Activated naive CD4-positive, alpha-beta T cell treated with anti-CD3 and anti-CD28 coated beads, Interleukin-2, amount 50 U/mL, for 24 hours (primary cell): ENCODE measurements at regions not wholly inside any gene's neighbourhood (a gene's known extent, or its start where the extent isn't known, plus 50 kb on each side); places are given as distances from the start of the nearest gene placed in this dataset.
"Not testable (repeated sequence)": the region's sequence is repeated elsewhere in the genome, so short reads cannot be mapped to it uniquely, and the experiment has no call there.

Source experiments
- H3K27ac Mint-ChIP-seq: one replicate; pipeline ENCODE4 v1.8.0; 2021; ENCODE audit warnings: mild to moderate bottlenecking, mixed read lengths
- H3K27me3 Mint-ChIP-seq: one replicate; pipeline ENCODE4 v1.8.0; 2021; ENCODE audit warnings: mixed read lengths
- H3K36me3 Mint-ChIP-seq: one replicate; pipeline ENCODE4 v1.8.0; 2021; ENCODE audit warnings: mixed read lengths
- H3K4me1 Mint-ChIP-seq: one replicate; pipeline ENCODE4 v1.8.0; 2021; ENCODE audit warnings: mixed read lengths
- H3K4me3 Mint-ChIP-seq: one replicate; pipeline ENCODE4 v1.8.0; 2021; ENCODE audit warnings: mild to moderate bottlenecking, mixed read lengths
- H3K9me3 Mint-ChIP-seq: one replicate; pipeline ENCODE4 v1.8.0; 2021; ENCODE audit warnings: mixed read lengths

- Mint-ChIP-seq H3K4me3 (peak overlapping the region; percentile 78), H3K36me3 (peaks cover 10% of the 10 kb centered on the region), H3K4me1 (peaks cover 80% of the 10 kb centered on the region), H3K9me3 (peaks cover 21% of the 10 kb centered on the region), H3K27me3 (no peaks in the 10 kb centered on the region), H3K27ac (peak overlapping the region; percentile 98)
These were observed 268.6 kb downstream of the BTG1 start for GRCh38 chr12:91877022-91877421.

GRCh38 chr12:91875671-91876070, 270.0 kb downstream of the BTG1 start:
- Mint-ChIP-seq H3K9me3 (peaks cover 21% of the 10 kb centered on the region), H3K4me1 (peaks cover 88% of the 10 kb centered on the region), H3K36me3 (peaks cover 11% of the 10 kb centered on the region), H3K4me3 (peak overlapping the region; percentile 78), H3K27ac (peak overlapping the region; percentile 98)
- H3K27me3 Mint-ChIP-seq = not testable (repeated sequence)

DNA sequence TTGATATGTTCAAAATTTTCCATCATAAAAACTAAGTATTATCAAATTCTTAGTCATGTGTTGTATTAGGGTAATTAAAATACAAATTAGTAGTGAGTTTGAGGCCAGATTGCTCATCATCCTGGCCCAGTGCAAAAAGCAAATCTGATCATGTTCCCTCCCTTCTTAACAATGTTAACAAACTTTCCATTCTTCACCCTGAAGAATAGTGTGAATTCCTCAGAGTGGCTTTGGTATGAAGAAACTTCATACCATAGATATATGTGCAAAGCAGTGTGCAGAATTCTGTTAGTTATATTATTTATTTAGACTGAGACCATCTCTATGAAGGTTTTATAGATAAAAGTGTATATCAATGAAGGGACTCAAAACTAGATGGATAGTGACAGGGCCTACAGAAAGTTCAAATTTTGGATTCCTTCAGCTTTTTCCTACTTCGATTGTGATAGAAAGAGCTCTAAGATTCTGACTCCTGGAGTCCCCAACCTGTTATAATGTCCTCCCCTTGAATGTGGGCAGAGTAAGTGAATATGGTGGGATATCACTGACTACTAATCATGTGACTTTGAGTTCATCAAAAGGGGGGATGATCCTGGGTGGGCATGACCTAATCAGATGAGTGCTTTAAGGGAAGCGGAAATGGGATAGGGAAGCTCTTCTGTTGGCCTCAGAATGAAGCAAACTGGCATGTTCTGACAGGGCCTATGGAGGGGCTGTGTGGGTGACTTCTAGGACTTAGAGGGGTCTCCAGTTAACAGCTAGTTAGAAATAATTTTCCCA, 271.4 kb downstream of the BTG1 start:
- Mint-ChIP-seq H3K27ac (peak overlapping the region; percentile 98), H3K4me1 (peaks cover 82% of the 10 kb centered on the region), H3K27me3 (no peaks in the 10 kb centered on the region), H3K36me3 (peaks cover 10% of the 10 kb centered on the region), H3K4me3 (no peak overlapping the region), H3K9me3 (peaks cover 21% of the 10 kb centered on the region)

DNA sequence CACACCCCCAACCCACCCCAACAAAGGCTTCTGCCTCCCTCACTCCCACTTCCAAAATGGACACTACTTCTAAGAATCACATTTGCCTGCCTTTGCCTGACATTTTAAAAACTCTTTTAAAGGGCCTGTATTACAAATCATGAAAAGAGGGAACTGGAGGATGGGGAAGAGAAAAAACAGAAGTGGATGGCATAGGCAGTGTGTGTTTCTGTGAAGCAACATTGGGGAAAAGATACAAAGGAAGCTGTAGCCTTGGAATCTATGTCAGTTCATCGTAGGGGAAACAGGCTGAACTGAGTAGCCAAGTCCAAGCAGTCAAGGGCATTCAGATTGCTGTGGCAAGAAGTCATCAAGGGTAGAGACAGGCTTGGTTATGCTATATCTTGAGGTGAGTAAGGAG, 273.9 kb downstream of the BTG1 start:
- Mint-ChIP-seq H3K27me3 (no peaks in the 10 kb centered on the region), H3K9me3 (peaks cover 12% of the 10 kb centered on the region), H3K36me3 (peaks cover 10% of the 10 kb centered on the region), H3K4me1 (peaks cover 71% of the 10 kb centered on the region), H3K4me3 (peak overlapping the region; percentile 8), H3K27ac (peak overlapping the region; percentile 85)

DNA sequence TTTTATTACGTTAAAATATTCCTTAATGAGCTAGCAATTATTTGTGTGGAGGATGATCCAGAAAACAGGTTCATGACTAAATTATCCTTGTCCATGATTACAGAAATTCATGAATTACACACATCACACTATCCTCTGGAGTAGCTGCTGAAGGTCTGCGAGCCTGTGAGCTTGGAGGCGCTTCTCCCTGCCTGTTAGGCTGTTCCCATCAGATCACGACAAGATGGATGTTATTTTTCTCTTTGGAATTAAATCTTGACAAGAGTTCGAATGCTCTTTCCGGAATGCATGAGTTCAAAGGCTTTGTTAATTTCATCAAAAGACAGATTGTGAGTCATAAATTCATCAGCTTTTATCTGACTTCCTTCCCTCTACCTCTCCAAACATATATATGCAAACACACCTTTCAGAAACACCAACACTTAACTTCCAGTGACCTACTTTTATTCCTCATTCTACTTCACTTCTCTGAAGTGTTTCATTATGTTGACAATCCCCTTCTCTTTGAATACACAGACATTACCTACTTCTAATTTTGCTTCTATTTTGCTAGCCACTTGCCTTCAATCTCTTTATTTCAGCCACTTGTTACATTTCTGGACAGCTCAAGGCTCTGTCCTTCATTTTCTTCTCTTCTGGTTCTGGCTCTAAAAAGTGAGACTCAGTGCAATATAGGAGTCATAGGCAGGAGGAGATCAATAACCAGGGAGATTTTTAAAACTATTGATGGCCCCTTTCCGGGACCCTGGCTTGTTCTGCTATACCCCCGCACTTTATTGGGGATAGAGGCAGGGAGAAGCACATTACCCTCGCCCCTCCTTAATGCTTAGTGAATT, 274.6 kb downstream of the BTG1 start:
- peaks cover 65% of the 10 kb centered on the region for H3K4me1 Mint-ChIP-seq
- no peaks in the 10 kb centered on the region for H3K27me3 Mint-ChIP-seq
- H3K4me3 Mint-ChIP-seq = peak overlapping the region; percentile 60
- peak overlapping the region; percentile 85 for H3K27ac Mint-ChIP-seq
- peaks cover 8% of the 10 kb centered on the region for H3K36me3 Mint-ChIP-seq
- peaks cover 10% of the 10 kb centered on the region for H3K9me3 Mint-ChIP-seq

DNA sequence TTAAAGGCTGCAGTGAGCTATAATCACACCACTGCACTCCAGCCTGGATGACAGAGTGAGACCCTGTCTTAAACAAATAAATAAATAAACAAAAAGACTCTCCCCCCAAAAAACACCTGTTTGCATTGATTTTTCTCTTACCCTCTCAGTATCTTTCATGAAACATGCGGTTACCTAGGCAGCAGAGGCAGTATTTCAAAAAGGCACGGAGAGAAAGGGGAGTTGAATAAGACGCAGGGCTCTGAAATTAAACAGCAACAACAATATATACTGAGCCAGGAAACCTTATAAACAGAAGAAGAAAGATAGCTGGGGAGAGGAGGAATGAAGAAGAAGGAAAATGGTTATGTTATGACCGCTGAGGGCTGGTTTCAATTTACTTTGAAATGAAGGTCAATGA, 277.6 kb downstream of the BTG1 start:
- H3K4me3 Mint-ChIP-seq = no peak overlapping the region
- peaks cover 4% of the 10 kb centered on the region for H3K36me3 Mint-ChIP-seq
- H3K9me3 Mint-ChIP-seq = peaks cover 11% of the 10 kb centered on the region
- H3K27me3 Mint-ChIP-seq = no peaks in the 10 kb centered on the region
- H3K27ac Mint-ChIP-seq = no peak overlapping the region
- H3K4me1 Mint-ChIP-seq = peaks cover 63% of the 10 kb centered on the region

GRCh38 chr12:91866566-91866965, 279.1 kb downstream of the BTG1 start:
- no peak overlapping the region for H3K27ac Mint-ChIP-seq
- peaks cover 11% of the 10 kb centered on the region for H3K9me3 Mint-ChIP-seq
- H3K4me3 Mint-ChIP-seq = no peak overlapping the region
- peaks cover 4% of the 10 kb centered on the region for H3K36me3 Mint-ChIP-seq
- peaks cover 69% of the 10 kb centered on the region for H3K4me1 Mint-ChIP-seq
- no peaks in the 10 kb centered on the region for H3K27me3 Mint-ChIP-seq

DNA sequence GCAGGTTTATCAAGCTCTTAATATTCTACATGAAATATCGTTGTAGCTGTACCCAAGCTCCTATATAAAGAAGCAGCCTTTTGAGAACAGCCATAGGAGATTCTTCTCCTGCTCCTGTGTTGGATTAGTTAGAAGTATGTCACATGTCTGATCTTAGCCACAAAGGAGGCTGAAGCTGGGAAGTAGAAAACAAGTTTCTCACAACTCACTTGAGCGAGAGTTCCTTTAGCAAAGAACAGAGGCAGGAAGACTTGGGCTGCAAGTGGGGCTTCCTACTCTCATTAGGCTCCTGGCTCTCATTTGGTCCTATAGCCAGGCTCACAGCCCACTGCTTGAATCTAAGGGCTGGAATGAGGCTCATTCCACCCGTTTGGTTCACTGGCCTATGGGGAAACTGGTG, 281.9 kb downstream of the BTG1 start:
- peaks cover 66% of the 10 kb centered on the region for H3K4me1 Mint-ChIP-seq
- no peak overlapping the region for H3K4me3 Mint-ChIP-seq
- H3K27ac Mint-ChIP-seq = peak overlapping the region; percentile 39
- no peaks in the 10 kb centered on the region for H3K27me3 Mint-ChIP-seq
- H3K36me3 Mint-ChIP-seq = peaks cover 3% of the 10 kb centered on the region
- peaks cover 11% of the 10 kb centered on the region for H3K9me3 Mint-ChIP-seq

GRCh38 chr12:91861554-91861953, 284.1 kb downstream of the BTG1 start:
- no peak overlapping the region for H3K27ac Mint-ChIP-seq
- no peaks in the 10 kb centered on the region for H3K27me3 Mint-ChIP-seq
- peaks cover 3% of the 10 kb centered on the region for H3K36me3 Mint-ChIP-seq
- H3K4me3 Mint-ChIP-seq = no peak overlapping the region
- H3K9me3 Mint-ChIP-seq = peaks cover 11% of the 10 kb centered on the region
- H3K4me1 Mint-ChIP-seq = peaks cover 66% of the 10 kb centered on the region

DNA sequence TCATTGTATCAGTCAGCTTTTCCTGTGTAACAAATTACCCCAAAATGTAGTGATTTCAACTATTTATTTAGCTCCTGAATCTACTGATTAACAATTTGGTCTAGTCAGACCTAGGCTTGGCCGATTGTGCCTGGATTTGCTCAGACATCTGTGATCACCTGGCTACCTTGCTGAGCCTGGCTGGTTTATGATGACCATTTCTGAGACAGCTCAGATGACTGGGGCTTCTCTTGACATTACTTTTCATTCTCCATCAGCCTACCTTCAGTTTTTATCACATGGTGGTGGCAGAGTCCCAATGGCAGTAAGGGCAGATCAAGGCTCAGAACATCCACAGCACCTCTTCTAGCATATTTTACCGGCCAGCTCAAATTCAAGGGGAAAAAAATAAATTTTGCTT, 286.3 kb downstream of the BTG1 start:
- Mint-ChIP-seq H3K36me3 (no peaks in the 10 kb centered on the region), H3K27me3 (no peaks in the 10 kb centered on the region), H3K4me1 (peaks cover 57% of the 10 kb centered on the region), H3K9me3 (peaks cover 3% of the 10 kb centered on the region), H3K27ac (no peak overlapping the region), H3K4me3 (no peak overlapping the region)

DNA sequence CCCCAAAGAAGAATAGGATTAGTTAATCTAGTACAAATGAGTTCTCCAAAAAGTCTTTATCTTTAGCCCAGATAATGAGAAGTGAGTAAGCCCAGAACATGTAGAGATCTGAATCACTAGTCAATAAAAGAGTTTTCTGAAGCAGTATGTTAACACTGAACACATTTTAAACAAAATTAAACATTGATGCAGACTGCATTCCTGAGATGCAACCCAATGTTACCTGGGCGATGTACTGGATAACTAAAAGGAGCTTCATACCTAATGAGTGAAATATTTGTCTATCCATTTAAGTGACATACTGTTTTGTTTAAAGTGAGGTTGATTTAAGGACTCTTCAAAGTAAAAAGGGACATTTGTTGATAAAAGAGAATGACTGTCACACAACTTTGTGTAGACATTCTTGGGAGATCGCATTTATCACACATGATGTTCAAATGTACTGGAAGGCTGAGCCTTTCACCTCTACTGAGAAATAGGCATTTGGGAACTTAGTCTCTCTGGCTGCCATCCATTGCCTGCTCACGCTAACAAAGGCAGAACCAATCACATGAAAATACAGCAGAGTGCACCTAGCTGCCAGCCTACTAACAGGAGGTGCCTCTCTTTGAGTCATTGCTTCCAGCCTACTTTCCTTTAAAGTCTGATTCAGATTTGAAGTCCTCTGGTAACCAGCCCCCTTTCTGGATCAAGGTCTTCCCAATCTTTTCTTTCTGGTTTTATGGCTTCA, 287.7 kb downstream of the BTG1 start:
- no peaks in the 10 kb centered on the region for H3K27me3 Mint-ChIP-seq
- no peaks in the 10 kb centered on the region for H3K36me3 Mint-ChIP-seq
- H3K9me3 Mint-ChIP-seq = no peaks in the 10 kb centered on the region
- no peak overlapping the region for H3K27ac Mint-ChIP-seq
- peaks cover 51% of the 10 kb centered on the region for H3K4me1 Mint-ChIP-seq
- H3K4me3 Mint-ChIP-seq = no peak overlapping the region

DNA sequence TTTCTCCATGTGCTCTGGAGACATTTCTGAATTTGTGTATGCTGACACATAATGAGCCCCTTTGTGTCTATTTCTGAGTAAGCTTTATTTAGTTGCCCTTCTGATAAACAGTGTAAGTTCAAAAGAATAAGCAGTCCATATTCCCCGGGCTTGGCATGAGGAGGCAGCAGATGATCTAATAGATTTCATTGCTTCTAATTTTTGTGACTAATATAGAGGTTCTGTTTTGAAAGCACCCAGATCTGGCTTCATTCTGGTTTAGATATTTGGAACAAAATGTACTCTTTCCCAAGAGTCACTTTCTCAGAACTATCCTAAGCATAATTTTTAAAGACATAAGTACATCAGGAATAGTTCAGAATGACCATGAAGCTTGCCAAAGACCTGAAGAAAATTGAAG, 290.9 kb downstream of the BTG1 start:
- no peaks in the 10 kb centered on the region for H3K9me3 Mint-ChIP-seq
- H3K27me3 Mint-ChIP-seq = no peaks in the 10 kb centered on the region
- no peaks in the 10 kb centered on the region for H3K36me3 Mint-ChIP-seq
- no peak overlapping the region for H3K27ac Mint-ChIP-seq
- peaks cover 40% of the 10 kb centered on the region for H3K4me1 Mint-ChIP-seq
- no peak overlapping the region for H3K4me3 Mint-ChIP-seq

- H3K27ac Mint-ChIP-seq = no peak overlapping the region
- H3K4me1 Mint-ChIP-seq = peaks cover 39% of the 10 kb centered on the region
- no peak overlapping the region for H3K4me3 Mint-ChIP-seq
- no peaks in the 10 kb centered on the region for H3K27me3 Mint-ChIP-seq
- no peaks in the 10 kb centered on the region for H3K9me3 Mint-ChIP-seq
- H3K36me3 Mint-ChIP-seq = no peaks in the 10 kb centered on the region
These were observed 292.1 kb downstream of the BTG1 start for GRCh38 chr12:91853350-91854127.

- H3K27me3 Mint-ChIP-seq = no peaks in the 10 kb centered on the region
- no peaks in the 10 kb centered on the region for H3K36me3 Mint-ChIP-seq
- H3K27ac Mint-ChIP-seq = no peak overlapping the region
- peaks cover 32% of the 10 kb centered on the region for H3K4me1 Mint-ChIP-seq
- H3K4me3 Mint-ChIP-seq = no peak overlapping the region
- peaks cover 2% of the 10 kb centered on the region for H3K9me3 Mint-ChIP-seq
These were observed 293.0 kb downstream of the BTG1 start for GRCh38 chr12:91852634-91853033.
